WTC11 (cell line): ENCODE measurements at regions not wholly inside any gene's neighbourhood (a gene's known extent, or its start where the extent isn't known, plus 50 kb on each side); places are given as distances from the start of the nearest gene placed in this dataset.

Source experiments
- ATAC-seq: fragments of 200-7000 bp; cut with Tn5 transposase; 2 replicates; pipeline ENCODE4 v1.10.0; 2021; ENCODE audit warnings: mild to moderate bottlenecking, moderate library complexity
- CTCF ChIA-PET: fragments of 300-600 bp; sonication (Branson Sonifier 250); formaldehyde crosslinking; loops from one replicate; lab custom pipeline; 2021; ENCODE audit warnings: antibody characterized with exemption; lab: Charles Lee
- POLR2A ChIA-PET: fragments of 350-600 bp; sonication (Branson Sonifier 250); formaldehyde crosslinking; loops from one replicate; lab custom pipeline; 2021; ENCODE audit warnings: antibody characterized with exemption; lab: Charles Lee
- DNase-seq: peaks from one replicate; pipeline ENCODE4 v3.0.0; 2021; ENCODE audit warnings: low spot score
- H3K27ac Mint-ChIP-seq: 2 replicates; pipeline ENCODE4 v1.8.0; 2021; ENCODE audit warnings: mixed read lengths
- H3K27me3 Mint-ChIP-seq: 2 replicates; pipeline ENCODE4 v1.8.0; 2021; ENCODE audit warnings: low read depth, mild to moderate bottlenecking, moderate library complexity, mixed read lengths
- H3K36me3 Mint-ChIP-seq: 2 replicates; pipeline ENCODE4 v1.8.0; 2021; ENCODE audit warnings: mixed read lengths
- H3K4me1 Mint-ChIP-seq: 2 replicates; pipeline ENCODE4 v1.8.0; 2022; ENCODE audit warnings: mixed read lengths
- H3K4me3 Mint-ChIP-seq: 2 replicates; pipeline ENCODE4 v1.8.0; 2021; ENCODE audit warnings: mild to moderate bottlenecking, moderate library complexity, mixed read lengths
- H3K9me3 Mint-ChIP-seq: 2 replicates; pipeline ENCODE4 v1.8.0; 2021; ENCODE audit warnings: mixed read lengths
- CBFB ChIP-seq: sonication (generic); formaldehyde crosslinking; IDR thresholded peaks from 2 replicates; pipeline ENCODE4 v1.8.1; 2022; ENCODE audit warnings: mild to moderate bottlenecking, low read depth, missing genetic modification reagents
- ELF4 ChIP-seq: sonication (generic); formaldehyde crosslinking; IDR thresholded peaks from 2 replicates; pipeline ENCODE4 v1.8.1; 2022; ENCODE audit warnings: low read depth, mild to moderate bottlenecking, moderate library complexity, missing genetic modification reagents
- ETV6 ChIP-seq: sonication (generic); formaldehyde crosslinking; IDR thresholded peaks from 2 replicates; pipeline ENCODE4 v1.8.1; 2022; ENCODE audit warnings: mild to moderate bottlenecking, missing genetic modification reagents
- FOXJ3 ChIP-seq: sonication (generic); formaldehyde crosslinking; IDR thresholded peaks from 2 replicates; pipeline ENCODE4 v1.9.0; 2021; ENCODE audit warnings: missing genetic modification reagents, mild to moderate bottlenecking, borderline replicate concordance
- FOXK1 ChIP-seq: sonication (generic); formaldehyde crosslinking; IDR thresholded peaks from 2 replicates; pipeline ENCODE4 v1.8.0; 2022; ENCODE audit warnings: mild to moderate bottlenecking, moderate library complexity, missing genetic modification reagents
- FOXP1 ChIP-seq: sonication (generic); formaldehyde crosslinking; IDR thresholded peaks from 2 replicates; pipeline ENCODE4 v1.8.0; 2022; ENCODE audit warnings: missing genetic modification reagents, mild to moderate bottlenecking, moderate library complexity, borderline replicate concordance
- HMGA2 ChIP-seq: fragments of 250-450 bp; sonication (Bioruptor Pico); IDR thresholded peaks from 2 replicates; pipeline ENCODE4 v1.4.0; 2021; ENCODE audit warnings: mild to moderate bottlenecking, moderate library complexity
- IRF2 ChIP-seq: sonication (generic); formaldehyde crosslinking; IDR thresholded peaks from 2 replicates; pipeline ENCODE4 v1.8.0; 2022; ENCODE audit warnings: low read depth, missing genetic modification reagents, borderline replicate concordance
- MXD4 ChIP-seq: fragments of 250-450 bp; sonication (Bioruptor Pico); IDR thresholded peaks from 2 replicates; pipeline ENCODE4 v1.8.0; 2021; ENCODE audit warnings: mild to moderate bottlenecking, moderate library complexity, borderline replicate concordance
- MYBL2 ChIP-seq: sonication (generic); formaldehyde crosslinking; IDR thresholded peaks from 2 replicates; pipeline ENCODE4 v1.8.1; 2023; ENCODE audit warnings: mild to moderate bottlenecking, moderate library complexity, missing genetic modification reagents
- NFATC4 ChIP-seq: fragments of 250-450 bp; sonication (Bioruptor Pico); IDR thresholded peaks from 2 replicates; pipeline ENCODE4 v1.9.0; 2021; ENCODE audit warnings: mild to moderate bottlenecking
- NFE2L1 ChIP-seq: sonication (generic); formaldehyde crosslinking; IDR thresholded peaks from 2 replicates; pipeline ENCODE4 v1.8.1; 2023; ENCODE audit warnings: missing genetic modification reagents
- NR1H2 ChIP-seq: sonication (generic); formaldehyde crosslinking; IDR thresholded peaks from 2 replicates; pipeline ENCODE4 v1.9.0; 2021; ENCODE audit warnings: mild to moderate bottlenecking, moderate library complexity, missing genetic modification reagents
- PREB ChIP-seq: sonication (generic); formaldehyde crosslinking; IDR thresholded peaks from 2 replicates; pipeline ENCODE4 v1.8.1; 2022; ENCODE audit warnings: mild to moderate bottlenecking, missing genetic modification reagents, moderate library complexity, borderline replicate concordance
- RORB ChIP-seq: fragments of 250-450 bp; sonication (Bioruptor Pico); IDR thresholded peaks from 2 replicates; pipeline ENCODE4 v1.9.0; 2021; ENCODE audit warnings: mild to moderate bottlenecking
- ZNF232 ChIP-seq: sonication (generic); formaldehyde crosslinking; IDR thresholded peaks from 2 replicates; pipeline ENCODE4 v1.8.0; 2022; ENCODE audit warnings: mild to moderate bottlenecking, missing genetic modification reagents
- ZNF263 ChIP-seq: sonication (generic); formaldehyde crosslinking; IDR thresholded peaks from 2 replicates; pipeline ENCODE4 v1.8.1; 2022; ENCODE audit warnings: low read depth, mild to moderate bottlenecking, moderate library complexity, missing genetic modification reagents
- ZNF317 ChIP-seq: sonication (generic); formaldehyde crosslinking; IDR thresholded peaks from 2 replicates; pipeline ENCODE4 v1.8.1; 2023; ENCODE audit warnings: low read depth, mild to moderate bottlenecking, moderate library complexity, missing genetic modification reagents, borderline replicate concordance
- ZNF512 ChIP-seq: sonication (generic); formaldehyde crosslinking; IDR thresholded peaks from 2 replicates; pipeline ENCODE4 v1.8.1; 2022; ENCODE audit warnings: missing genetic modification reagents, borderline replicate concordance
- ZNF671 ChIP-seq: fragments of 250-450 bp; sonication (Bioruptor Pico); IDR thresholded peaks from 2 replicates; pipeline ENCODE4 v1.8.0; 2021; ENCODE audit warnings: mild to moderate bottlenecking
- ZSCAN18 ChIP-seq: fragments of 250-450 bp; sonication (Bioruptor Pico); IDR thresholded peaks from 2 replicates; pipeline ENCODE4 v2.1.2; 2022; ENCODE audit warnings: mild to moderate bottlenecking, moderate library complexity
- TF ChIP-seq, protein P1 (sequence below): sonication (generic); formaldehyde crosslinking; IDR thresholded peaks from 2 replicates; pipeline ENCODE4 v1.8.0; 2022; ENCODE audit warnings: mild to moderate bottlenecking, missing genetic modification reagents
- TF ChIP-seq, protein P2 (sequence below): fragments of 250-450 bp; sonication (Bioruptor Pico); IDR thresholded peaks from 2 replicates; pipeline ENCODE4 v1.9.0; 2021; ENCODE audit warnings: mild to moderate bottlenecking, borderline replicate concordance
- TF ChIP-seq, protein P3 (sequence below): fragments of 250-450 bp; sonication (Bioruptor Pico); IDR thresholded peaks from 2 replicates; pipeline ENCODE4 v1.9.0; 2021; ENCODE audit warnings: mild to moderate bottlenecking

- ATAC-seq (no peak), DNase-seq (no peak)
- Mint-ChIP-seq H3K27me3 (peaks cover 16% of the 10 kb centered on the region), H3K36me3 (no peaks in the 10 kb centered on the region), H3K4me3 (no peak overlapping the region), H3K4me1 (peaks cover 7% of the 10 kb centered on the region; the same call in 1 of the 2 replicates), H3K9me3 (no peaks in the 10 kb centered on the region), H3K27ac (no peak overlapping the region)
- CTCF ChIA-PET: interaction anchor here (0.9 to 3.0 kb wide), 5 partner anchors 44 to 193 kb away, joined by 3 to 9 read pairs (median 3); partner anchors contain the start of gene LINGO1
- POLR2A ChIA-PET: no interaction called here
- no peak for TF ChIP-seq NFE2L1
- no peak for TF ChIP-seq FOXP1
- no peak for TF ChIP-seq ELF4 (CRISPR knock-in tag)
- no peak for TF ChIP-seq ZSCAN18
- TF ChIP-seq, protein P1, sequence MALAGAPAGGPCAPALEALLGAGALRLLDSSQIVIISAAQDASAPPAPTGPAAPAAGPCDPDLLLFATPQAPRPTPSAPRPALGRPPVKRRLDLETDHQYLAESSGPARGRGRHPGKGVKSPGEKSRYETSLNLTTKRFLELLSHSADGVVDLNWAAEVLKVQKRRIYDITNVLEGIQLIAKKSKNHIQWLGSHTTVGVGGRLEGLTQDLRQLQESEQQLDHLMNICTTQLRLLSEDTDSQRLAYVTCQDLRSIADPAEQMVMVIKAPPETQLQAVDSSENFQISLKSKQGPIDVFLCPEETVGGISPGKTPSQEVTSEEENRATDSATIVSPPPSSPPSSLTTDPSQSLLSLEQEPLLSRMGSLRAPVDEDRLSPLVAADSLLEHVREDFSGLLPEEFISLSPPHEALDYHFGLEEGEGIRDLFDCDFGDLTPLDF (CRISPR knock-in tag): no peak
- no peak for TF ChIP-seq NFATC4
- TF ChIP-seq ZNF232 (CRISPR knock-in tag): no peak
- TF ChIP-seq PREB (CRISPR knock-in tag): no peak
- no peak for TF ChIP-seq FOXJ3 (CRISPR knock-in tag)
- TF ChIP-seq MYBL2 (CRISPR knock-in tag): no peak
- TF ChIP-seq ZNF317: no peak
- no peak for TF ChIP-seq ZNF671 (CRISPR knock-in tag)
- TF ChIP-seq IRF2 (CRISPR knock-in tag): no peak
- TF ChIP-seq, protein P2, sequence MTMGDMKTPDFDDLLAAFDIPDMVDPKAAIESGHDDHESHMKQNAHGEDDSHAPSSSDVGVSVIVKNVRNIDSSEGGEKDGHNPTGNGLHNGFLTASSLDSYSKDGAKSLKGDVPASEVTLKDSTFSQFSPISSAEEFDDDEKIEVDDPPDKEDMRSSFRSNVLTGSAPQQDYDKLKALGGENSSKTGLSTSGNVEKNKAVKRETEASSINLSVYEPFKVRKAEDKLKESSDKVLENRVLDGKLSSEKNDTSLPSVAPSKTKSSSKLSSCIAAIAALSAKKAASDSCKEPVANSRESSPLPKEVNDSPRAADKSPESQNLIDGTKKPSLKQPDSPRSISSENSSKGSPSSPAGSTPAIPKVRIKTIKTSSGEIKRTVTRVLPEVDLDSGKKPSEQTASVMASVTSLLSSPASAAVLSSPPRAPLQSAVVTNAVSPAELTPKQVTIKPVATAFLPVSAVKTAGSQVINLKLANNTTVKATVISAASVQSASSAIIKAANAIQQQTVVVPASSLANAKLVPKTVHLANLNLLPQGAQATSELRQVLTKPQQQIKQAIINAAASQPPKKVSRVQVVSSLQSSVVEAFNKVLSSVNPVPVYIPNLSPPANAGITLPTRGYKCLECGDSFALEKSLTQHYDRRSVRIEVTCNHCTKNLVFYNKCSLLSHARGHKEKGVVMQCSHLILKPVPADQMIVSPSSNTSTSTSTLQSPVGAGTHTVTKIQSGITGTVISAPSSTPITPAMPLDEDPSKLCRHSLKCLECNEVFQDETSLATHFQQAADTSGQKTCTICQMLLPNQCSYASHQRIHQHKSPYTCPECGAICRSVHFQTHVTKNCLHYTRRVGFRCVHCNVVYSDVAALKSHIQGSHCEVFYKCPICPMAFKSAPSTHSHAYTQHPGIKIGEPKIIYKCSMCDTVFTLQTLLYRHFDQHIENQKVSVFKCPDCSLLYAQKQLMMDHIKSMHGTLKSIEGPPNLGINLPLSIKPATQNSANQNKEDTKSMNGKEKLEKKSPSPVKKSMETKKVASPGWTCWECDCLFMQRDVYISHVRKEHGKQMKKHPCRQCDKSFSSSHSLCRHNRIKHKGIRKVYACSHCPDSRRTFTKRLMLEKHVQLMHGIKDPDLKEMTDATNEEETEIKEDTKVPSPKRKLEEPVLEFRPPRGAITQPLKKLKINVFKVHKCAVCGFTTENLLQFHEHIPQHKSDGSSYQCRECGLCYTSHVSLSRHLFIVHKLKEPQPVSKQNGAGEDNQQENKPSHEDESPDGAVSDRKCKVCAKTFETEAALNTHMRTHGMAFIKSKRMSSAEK: no peak
- no peak for TF ChIP-seq NR1H2 (CRISPR knock-in tag)
These were observed 193.4 kb upstream of the LINGO1 start for GRCh38 chr15:77826006-77826695.

DNA sequence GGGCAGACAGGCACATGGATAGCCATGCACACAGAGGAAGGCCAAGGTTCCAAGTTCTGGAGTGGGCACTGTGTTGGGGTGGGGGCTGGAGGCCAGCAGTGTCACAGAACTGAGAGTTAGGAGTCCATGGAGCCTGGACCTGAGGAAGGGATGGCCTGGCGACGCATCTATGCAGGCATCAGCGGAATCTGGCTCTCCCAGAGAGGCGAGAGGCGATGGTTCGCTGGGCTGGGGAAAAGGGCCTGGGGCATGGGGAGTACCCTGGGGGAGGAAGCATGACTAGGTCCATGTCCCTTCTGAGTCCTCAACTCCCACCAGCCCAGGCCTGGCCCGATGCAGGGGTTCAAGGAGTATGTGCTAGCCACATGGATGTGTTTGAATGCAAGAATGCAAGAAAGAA lies 192.8 kb upstream of the LINGO1 start:
- ChIA-PET POLR2A (no interaction called here), CTCF (interaction anchor here (0.9 to 2.4 kb wide), 4 partner anchors 45 to 192 kb away, joined by 3 to 10 read pairs (median 6); no protein-coding TSS in a partner anchor)
- no peaks in the 10 kb centered on the region for H3K36me3 Mint-ChIP-seq
- DNase-seq (peak; percentile 6), ATAC-seq (no peak)
- peaks cover 22% of the 10 kb centered on the region for H3K27me3 Mint-ChIP-seq
- no peak overlapping the region for H3K4me3 Mint-ChIP-seq
- no peaks in the 10 kb centered on the region for H3K9me3 Mint-ChIP-seq
- no peak overlapping the region for H3K27ac Mint-ChIP-seq
- peaks cover 13% of the 10 kb centered on the region for H3K4me1 Mint-ChIP-seq
- TF ChIP-seq ETV6: no peak
- no peak for TF ChIP-seq ZNF512 (CRISPR knock-in tag)
- TF ChIP-seq, protein P3, sequence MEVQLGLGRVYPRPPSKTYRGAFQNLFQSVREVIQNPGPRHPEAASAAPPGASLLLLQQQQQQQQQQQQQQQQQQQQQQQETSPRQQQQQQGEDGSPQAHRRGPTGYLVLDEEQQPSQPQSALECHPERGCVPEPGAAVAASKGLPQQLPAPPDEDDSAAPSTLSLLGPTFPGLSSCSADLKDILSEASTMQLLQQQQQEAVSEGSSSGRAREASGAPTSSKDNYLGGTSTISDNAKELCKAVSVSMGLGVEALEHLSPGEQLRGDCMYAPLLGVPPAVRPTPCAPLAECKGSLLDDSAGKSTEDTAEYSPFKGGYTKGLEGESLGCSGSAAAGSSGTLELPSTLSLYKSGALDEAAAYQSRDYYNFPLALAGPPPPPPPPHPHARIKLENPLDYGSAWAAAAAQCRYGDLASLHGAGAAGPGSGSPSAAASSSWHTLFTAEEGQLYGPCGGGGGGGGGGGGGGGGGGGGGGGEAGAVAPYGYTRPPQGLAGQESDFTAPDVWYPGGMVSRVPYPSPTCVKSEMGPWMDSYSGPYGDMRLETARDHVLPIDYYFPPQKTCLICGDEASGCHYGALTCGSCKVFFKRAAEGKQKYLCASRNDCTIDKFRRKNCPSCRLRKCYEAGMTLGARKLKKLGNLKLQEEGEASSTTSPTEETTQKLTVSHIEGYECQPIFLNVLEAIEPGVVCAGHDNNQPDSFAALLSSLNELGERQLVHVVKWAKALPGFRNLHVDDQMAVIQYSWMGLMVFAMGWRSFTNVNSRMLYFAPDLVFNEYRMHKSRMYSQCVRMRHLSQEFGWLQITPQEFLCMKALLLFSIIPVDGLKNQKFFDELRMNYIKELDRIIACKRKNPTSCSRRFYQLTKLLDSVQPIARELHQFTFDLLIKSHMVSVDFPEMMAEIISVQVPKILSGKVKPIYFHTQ (CRISPR knock-in tag): no peak
- TF ChIP-seq HMGA2 (CRISPR knock-in tag): no peak
- TF ChIP-seq MXD4 (CRISPR knock-in tag): no peak
- TF ChIP-seq RORB (CRISPR knock-in tag): no peak
- no peak for TF ChIP-seq FOXK1
- no peak for TF ChIP-seq ZNF232 (CRISPR knock-in tag)
- TF ChIP-seq ZNF263 (CRISPR knock-in tag): no peak
- TF ChIP-seq CBFB (CRISPR knock-in tag): no peak
